ENCODE measurements at regions not wholly inside any gene's neighbourhood (a gene's known extent, or its start where the extent isn't known, plus 50 kb on each side); places are given as distances from the start of the nearest gene placed in this dataset.

- TF ChIP-seq SIN3A (IDR thresholded peaks at IDR 0.05; ENCODE audit: borderline replicate concordance, low read depth, low read length) (no peak), RAD21 (IDR thresholded peaks at IDR 0.05; ENCODE audit: low read length) (no peak), CTCF (IDR thresholded peaks at IDR 0.05) (no peak), JUND (IDR thresholded peaks at IDR 0.05) (no peak), REST (IDR thresholded peaks at IDR 0.05; ENCODE audit: low read depth, low read length) (no peak), TAF1 (IDR thresholded peaks at IDR 0.05; ENCODE audit: borderline replicate concordance, low read depth, low read length) (no peak), POLR2AphosphoS5 (IDR thresholded peaks at IDR 0.05; ENCODE audit: low read depth, low read length) (no peak), EZH2phosphoT487 (IDR thresholded peaks at IDR 0.05; ENCODE audit: borderline replicate concordance, low read depth) (no peak), EP300 (IDR thresholded peaks at IDR 0.05; ENCODE audit: borderline replicate concordance in 1 of 2, low read depth in 1 of 2, low read length in 1 of 2) (no peak), GABPA (IDR thresholded peaks at IDR 0.05; ENCODE audit: low read depth) (no peak), PBX3 (IDR thresholded peaks at IDR 0.05) (no peak), CHD2 (IDR thresholded peaks at IDR 0.05; ENCODE audit: low read length, partially characterized antibody) (no peak)
These were observed 96.7 kb upstream of the PTPRG start for GRCh38 chr3:61464518-61465140.
